ENCODE measurements at regions not wholly inside any gene's neighbourhood (a gene's known extent, or its start where the extent isn't known, plus 50 kb on each side); places are given as distances from the start of the nearest gene placed in this dataset.

DNA sequence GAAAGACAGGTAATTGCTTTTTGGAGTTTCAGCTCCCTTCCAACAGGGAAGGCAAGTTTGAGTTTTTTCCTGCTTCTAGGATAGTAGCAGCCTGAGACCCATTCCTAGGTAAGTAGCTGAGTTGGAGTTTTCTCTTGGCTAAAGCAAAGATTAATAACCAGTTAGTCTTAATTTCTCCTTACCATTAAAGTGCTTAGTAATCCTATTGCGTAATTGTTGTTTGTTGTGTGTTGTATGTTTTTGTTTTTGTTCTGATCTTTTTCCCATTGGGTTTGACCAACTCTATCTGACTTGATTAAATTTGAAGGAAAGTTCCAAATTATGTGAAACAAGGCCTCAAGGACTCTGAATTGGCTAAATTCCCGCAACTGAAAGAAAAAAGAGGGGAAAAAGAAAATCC is 83.5 kb downstream of the TBX22 start:
- no peaks in the 10 kb centered on the region for H3K36me3 ChIP-seq (ENCODE audit: control insufficient read depth in 2 of 3, insufficient read depth in 3 of 3, low read length in 3 of 3)
- no peak overlapping the region for H3K4me3 ChIP-seq (ENCODE audit: low read length in 3 of 3)
- DNase-seq (no peak), FAIRE-seq (no peak)
- H3K27me3 ChIP-seq (ENCODE audit: control insufficient read depth, insufficient read depth, low read length), result no peaks in the 10 kb centered on the region
- H3K4me1 ChIP-seq (ENCODE audit: control insufficient read depth in 2 of 3, insufficient read depth in 2 of 3, low read depth in 1 of 3, low read length in 3 of 3), result no peaks in the 10 kb centered on the region
- intact Hi-C loops (cut with DNase I), result no loop called here
- TF ChIP-seq, protein P1, sequence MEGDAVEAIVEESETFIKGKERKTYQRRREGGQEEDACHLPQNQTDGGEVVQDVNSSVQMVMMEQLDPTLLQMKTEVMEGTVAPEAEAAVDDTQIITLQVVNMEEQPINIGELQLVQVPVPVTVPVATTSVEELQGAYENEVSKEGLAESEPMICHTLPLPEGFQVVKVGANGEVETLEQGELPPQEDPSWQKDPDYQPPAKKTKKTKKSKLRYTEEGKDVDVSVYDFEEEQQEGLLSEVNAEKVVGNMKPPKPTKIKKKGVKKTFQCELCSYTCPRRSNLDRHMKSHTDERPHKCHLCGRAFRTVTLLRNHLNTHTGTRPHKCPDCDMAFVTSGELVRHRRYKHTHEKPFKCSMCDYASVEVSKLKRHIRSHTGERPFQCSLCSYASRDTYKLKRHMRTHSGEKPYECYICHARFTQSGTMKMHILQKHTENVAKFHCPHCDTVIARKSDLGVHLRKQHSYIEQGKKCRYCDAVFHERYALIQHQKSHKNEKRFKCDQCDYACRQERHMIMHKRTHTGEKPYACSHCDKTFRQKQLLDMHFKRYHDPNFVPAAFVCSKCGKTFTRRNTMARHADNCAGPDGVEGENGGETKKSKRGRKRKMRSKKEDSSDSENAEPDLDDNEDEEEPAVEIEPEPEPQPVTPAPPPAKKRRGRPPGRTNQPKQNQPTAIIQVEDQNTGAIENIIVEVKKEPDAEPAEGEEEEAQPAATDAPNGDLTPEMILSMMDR (IDR thresholded peaks at IDR 0.05; ENCODE audit: borderline replicate concordance, extremely low read depth, insufficient read depth), result no peak
- H3K27ac ChIP-seq (ENCODE audit: low read depth in 2 of 2, low read length in 2 of 2), result no peak overlapping the region
- H3K9me3 ChIP-seq (ENCODE audit: control insufficient read depth in 2 of 3, insufficient read depth in 1 of 3, low read length in 3 of 3), result no peaks in the 10 kb centered on the region
- H3K9ac ChIP-seq (ENCODE audit: low read length in 3 of 3), result no peak overlapping the region

DNA sequence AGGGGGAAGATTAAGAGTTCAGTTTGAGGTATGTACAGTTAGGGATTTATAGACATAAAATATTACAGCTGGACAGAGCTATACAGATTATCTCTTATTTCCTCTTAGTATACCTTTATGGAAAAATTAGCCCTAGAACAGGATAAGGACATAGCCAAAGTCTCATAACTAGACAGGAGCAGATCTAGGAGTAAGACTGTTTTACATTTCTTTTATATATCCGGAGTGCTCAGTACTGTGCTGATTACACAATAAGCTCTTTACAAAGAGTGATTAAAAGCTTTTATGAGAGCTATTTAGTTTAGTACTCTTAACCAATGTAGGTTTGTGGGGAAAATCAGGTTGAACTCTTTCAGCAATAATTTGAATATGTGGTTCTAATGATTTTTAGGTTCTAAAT is 105.8 kb downstream of the TBX22 start:
- no peak overlapping the region for H3K9ac ChIP-seq (ENCODE audit: low read length in 3 of 3)
- no peaks in the 10 kb centered on the region for H3K4me1 ChIP-seq (ENCODE audit: control insufficient read depth in 2 of 3, insufficient read depth in 2 of 3, low read depth in 1 of 3, low read length in 3 of 3)
- H3K27me3 ChIP-seq (ENCODE audit: control insufficient read depth, insufficient read depth, low read length), result no peaks in the 10 kb centered on the region
- no peak for DNase-seq
- TF ChIP-seq, protein P1 (IDR thresholded peaks at IDR 0.05; ENCODE audit: borderline replicate concordance, extremely low read depth, insufficient read depth), result no peak
- H3K4me3 ChIP-seq (ENCODE audit: low read length in 3 of 3), result no peak overlapping the region
- FAIRE-seq, result no peak
- H3K9me3 ChIP-seq (ENCODE audit: control insufficient read depth in 2 of 3, insufficient read depth in 1 of 3, low read length in 3 of 3), result no peaks in the 10 kb centered on the region
- H3K27ac ChIP-seq (ENCODE audit: low read depth in 2 of 2, low read length in 2 of 2), result no peak overlapping the region
- intact Hi-C loops (cut with DNase I), result no loop called here
- H3K36me3 ChIP-seq (ENCODE audit: control insufficient read depth in 2 of 3, insufficient read depth in 3 of 3, low read length in 3 of 3), result no peaks in the 10 kb centered on the region

DNA sequence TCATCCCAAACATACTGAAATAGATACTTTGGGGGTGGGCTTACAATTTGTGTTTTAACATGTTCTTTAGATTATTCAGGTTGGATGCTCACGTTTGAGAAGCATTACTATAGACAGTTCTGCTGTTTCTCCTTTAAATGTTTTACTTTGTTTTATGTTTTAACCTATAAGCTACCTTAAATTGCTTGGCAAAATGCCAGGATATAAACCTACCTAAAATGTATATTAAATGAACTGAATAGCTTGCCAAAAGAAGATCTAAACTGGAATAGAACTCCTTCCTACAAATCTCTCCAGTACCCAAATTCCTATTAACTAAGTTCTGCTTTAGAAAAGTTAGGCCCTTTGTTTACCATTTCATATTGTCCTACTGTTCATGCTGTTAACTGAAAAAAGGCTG is 124.4 kb downstream of the TBX22 start:
- Histone ChIP-seq H3K9ac (ENCODE audit: low read length in 3 of 3) (no peak overlapping the region), H3K9me3 (ENCODE audit: control insufficient read depth in 2 of 3, insufficient read depth in 1 of 3, low read length in 3 of 3) (no peaks in the 10 kb centered on the region), H3K36me3 (ENCODE audit: control insufficient read depth in 2 of 3, insufficient read depth in 3 of 3, low read length in 3 of 3) (no peaks in the 10 kb centered on the region), H3K27ac (ENCODE audit: low read depth in 2 of 2, low read length in 2 of 2) (no peak overlapping the region), H3K4me1 (ENCODE audit: control insufficient read depth in 2 of 3, insufficient read depth in 2 of 3, low read depth in 1 of 3, low read length in 3 of 3) (no peaks in the 10 kb centered on the region), H3K27me3 (ENCODE audit: control insufficient read depth, insufficient read depth, low read length) (no peaks in the 10 kb centered on the region), H3K4me3 (ENCODE audit: low read length in 3 of 3) (no peak overlapping the region)
- TF ChIP-seq, protein P1 (IDR thresholded peaks at IDR 0.05; ENCODE audit: borderline replicate concordance, extremely low read depth, insufficient read depth), result no peak
- no peak for DNase-seq
- FAIRE-seq, result peak; percentile 33
- intact Hi-C loops (cut with DNase I), result no loop called here

- Histone ChIP-seq H3K27ac (ENCODE audit: low read depth in 2 of 2, low read length in 2 of 2) (no peak overlapping the region), H3K9ac (ENCODE audit: low read length in 3 of 3) (no peak overlapping the region), H3K36me3 (ENCODE audit: control insufficient read depth in 2 of 3, insufficient read depth in 3 of 3, low read length in 3 of 3) (no peaks in the 10 kb centered on the region), H3K9me3 (ENCODE audit: control insufficient read depth in 2 of 3, insufficient read depth in 1 of 3, low read length in 3 of 3) (no peaks in the 10 kb centered on the region), H3K27me3 (ENCODE audit: control insufficient read depth, insufficient read depth, low read length) (no peaks in the 10 kb centered on the region), H3K4me3 (ENCODE audit: low read length in 3 of 3) (no peak overlapping the region), H3K4me1 (ENCODE audit: control insufficient read depth in 2 of 3, insufficient read depth in 2 of 3, low read depth in 1 of 3, low read length in 3 of 3) (no peaks in the 10 kb centered on the region)
- FAIRE-seq, result no peak
- DNase-seq, result peak in 2 of 5 donors; percentile 9 to 13
- TF ChIP-seq, protein P1 (IDR thresholded peaks at IDR 0.05; ENCODE audit: borderline replicate concordance, extremely low read depth, insufficient read depth), result no peak
- intact Hi-C loops (cut with DNase I), result no loop called here
These were observed 125.0 kb downstream of the TBX22 start for GRCh38 chrX:80139564-80139963.

Measured in kidney (tissue), 13 donors.